Common myeloid progenitor, CD34-positive (primary cell): ENCODE measurements at regions not wholly inside any gene's neighbourhood (a gene's known extent, or its start where the extent isn't known, plus 50 kb on each side); places are given as distances from the start of the nearest gene placed in this dataset.

Source experiments
- CTCF ChIA-PET: fragments of 350-600 bp; sonication (Branson Sonifier 250); formaldehyde crosslinking; loops from one replicate; lab custom pipeline; 2021; ENCODE audit warnings: antibody characterized with exemption; lab: Charles Lee
- POLR2A ChIA-PET: fragments of 350-600 bp; sonication (Branson Sonifier 250); formaldehyde crosslinking; loops from one replicate; lab custom pipeline; 2021; ENCODE audit warnings: antibody characterized with exemption; lab: Charles Lee
- DNase-seq, 3 donors: peaks; one replicate each; pipeline versions ENCODE4 v3.0.0 to v3.0.0-alpha.2; 2013
- H3K27ac ChIP-seq, 2 experiments: 1 replicate in 1 of 2; 2 replicates in 1 of 2; pipeline ENCODE4 v1.7.0; 2013; ENCODE audit warnings: inconsistent platforms in 2 of 2, low read length in 2 of 2, mild to moderate bottlenecking in 2 of 2, low read depth in 1 of 2, moderate library complexity in 1 of 2; ENCODE audit not compliant: severe bottlenecking in 2 of 2, insufficient read depth in 1 of 2, poor library complexity in 1 of 2
- H3K27me3 ChIP-seq, 5 experiments: replicated peaks in 2 of 5; 1 replicate in 3 of 5; 2 replicates in 2 of 5; pipeline versions ENCODE4 v1.6.1 to v1.7.0; 2013; ENCODE audit warnings: low read length in 4 of 5, mild to moderate bottlenecking in 2 of 5, moderate library complexity in 2 of 5, inconsistent platforms in 1 of 5; ENCODE audit not compliant: insufficient read depth in 5 of 5, control insufficient read depth in 4 of 5
- H3K36me3 ChIP-seq, 4 experiments: 1 replicate in 2 of 4; 2 replicates in 2 of 4; pipeline versions ENCODE4 v1.6.1 to v1.7.0; 2013; ENCODE audit warnings: low read length in 3 of 4, control low read depth in 1 of 4, mild to moderate bottlenecking in 1 of 4; ENCODE audit not compliant: control insufficient read depth in 4 of 4, insufficient read depth in 4 of 4
- H3K4me1 ChIP-seq, 4 experiments: 1 replicate in 3 of 4; 2 replicates in 1 of 4; pipeline versions ENCODE4 v1.6.1 to v1.7.1; 2013; ENCODE audit warnings: low read length in 3 of 4, mild to moderate bottlenecking in 3 of 4, control low read depth in 1 of 4, inconsistent platforms in 1 of 4, moderate library complexity in 1 of 4; ENCODE audit not compliant: control insufficient read depth in 4 of 4, insufficient read depth in 4 of 4; ENCODE audit errors: control extremely low read depth in 1 of 4
- H3K4me3 ChIP-seq, 7 experiments: 1 replicate in 4 of 7; 2 replicates in 3 of 7; pipeline versions ENCODE4 v1.5.1 to v1.7.0; 2013; ENCODE audit warnings: mild to moderate bottlenecking in 7 of 7, low read length in 6 of 7, moderate library complexity in 6 of 7, inconsistent platforms in 2 of 7, low read depth in 2 of 7, control low read depth in 1 of 7; ENCODE audit not compliant: insufficient read depth in 4 of 7, control insufficient read depth in 1 of 7; ENCODE audit errors: extremely low read depth in 1 of 7
- H3K9me3 ChIP-seq, 5 experiments: 1 replicate in 4 of 5; 2 replicates in 1 of 5; pipeline versions ENCODE4 v1.6.1 to v1.7.1; 2013; ENCODE audit warnings: low read length in 4 of 5, mild to moderate bottlenecking in 2 of 5, inconsistent platforms in 1 of 5, low read depth in 1 of 5, moderate library complexity in 1 of 5; ENCODE audit not compliant: control insufficient read depth in 4 of 5, insufficient read depth in 2 of 5; ENCODE audit errors: control extremely low read depth in 1 of 5
- WGBS: methylation state at CpG from one replicate; pipeline ENCODE4 v1.1.5; 2013; ENCODE audit not compliant: insufficient coverage; 5-methylcytosine and 5-hydroxymethylcytosine counted together

DNA sequence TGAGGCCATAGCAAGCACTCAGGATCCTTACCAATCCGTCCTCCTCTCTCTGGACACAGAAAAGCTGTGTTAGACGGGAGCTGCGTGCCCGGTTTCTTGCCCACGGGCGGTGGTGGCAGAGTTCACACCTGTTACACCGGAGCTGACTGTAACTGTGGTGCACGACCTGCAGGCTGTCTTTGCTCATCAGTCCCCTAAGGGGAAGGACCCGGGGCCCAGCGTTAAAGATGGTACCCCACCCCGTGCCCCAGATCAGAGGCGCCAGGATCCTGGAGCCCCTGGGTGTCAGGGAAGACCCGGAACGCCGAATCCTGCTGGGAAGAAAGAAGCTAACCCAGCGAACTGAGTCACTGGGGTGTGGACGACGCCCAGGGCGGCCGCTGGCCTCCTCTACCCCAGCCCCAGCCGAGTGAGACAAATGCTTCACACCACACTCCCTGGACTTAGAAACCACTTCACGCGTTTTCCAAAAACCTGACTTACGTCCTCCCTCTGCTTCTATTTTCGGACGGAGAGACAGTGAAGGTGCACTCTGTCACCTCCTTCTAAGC is 293.6 kb upstream of the SALL3 start:
- no peaks in the 10 kb centered on the region for H3K4me1 ChIP-seq
- POLR2A ChIA-PET = no interaction called here
- H3K27me3 ChIP-seq = peaks cover 0 to 10% (median 0%) of the 10 kb centered on the region in 5 experiments
- H3K9me3 ChIP-seq = no peaks in the 10 kb centered on the region
- H3K27ac ChIP-seq = no peak overlapping the region
- WGBS = 94% methylated on average over 16 of the region's 26 CpGs
- no peak for DNase-seq
- CTCF ChIA-PET = no interaction called here
- H3K36me3 ChIP-seq = no peaks in the 10 kb centered on the region
- no peak overlapping the region for H3K4me3 ChIP-seq

GRCh38 chr18:78686976-78687685 is 292.5 kb upstream of the SALL3 start:
- H3K27me3 ChIP-seq = peaks cover 0 to 13% (median 0%) of the 10 kb centered on the region in 5 experiments
- no peaks in the 10 kb centered on the region for H3K36me3 ChIP-seq
- 95% methylated on average over 13 of the region's 16 CpGs for WGBS
- ChIA-PET POLR2A (no interaction called here), CTCF (no interaction called here)
- H3K9me3 ChIP-seq = no peaks in the 10 kb centered on the region
- H3K4me3 ChIP-seq = no peak overlapping the region
- H3K4me1 ChIP-seq = no peaks in the 10 kb centered on the region
- H3K27ac ChIP-seq = no peak overlapping the region
- DNase-seq = no peak

DNA sequence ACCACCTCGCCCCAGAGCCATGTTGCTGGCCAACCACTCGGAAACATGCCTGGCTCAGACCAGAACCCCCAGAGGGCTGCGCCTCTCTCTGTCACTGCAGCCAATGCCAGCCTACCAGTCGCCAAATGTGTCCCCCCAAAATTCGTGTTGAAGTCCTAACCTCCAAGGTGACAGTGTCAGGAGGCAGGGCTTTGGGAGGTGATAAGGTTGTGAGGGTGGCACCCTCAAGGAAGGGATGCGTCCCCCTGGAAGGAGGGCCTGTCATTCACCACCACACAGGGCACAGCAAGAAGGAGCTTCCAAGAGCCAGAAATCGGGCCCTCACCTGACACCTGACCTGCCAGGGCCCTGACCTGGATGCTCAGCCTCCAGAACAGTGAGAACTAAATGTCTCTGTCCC is 291.9 kb upstream of the SALL3 start:
- H3K9me3 ChIP-seq = no peaks in the 10 kb centered on the region
- H3K36me3 ChIP-seq = no peaks in the 10 kb centered on the region
- 86% methylated on average over 6 of the region's 7 CpGs for WGBS
- CTCF ChIA-PET = no interaction called here
- H3K4me3 ChIP-seq = no peak overlapping the region
- no peaks in the 10 kb centered on the region for H3K4me1 ChIP-seq
- peaks cover 0 to 13% (median 0%) of the 10 kb centered on the region in 5 experiments for H3K27me3 ChIP-seq
- no peak overlapping the region for H3K27ac ChIP-seq
- DNase-seq = no peak
- POLR2A ChIA-PET = no interaction called here

- H3K27ac ChIP-seq = no peak overlapping the region
- H3K36me3 ChIP-seq = no peaks in the 10 kb centered on the region
- H3K4me1 ChIP-seq = no peaks in the 10 kb centered on the region
- H3K4me3 ChIP-seq = no peak overlapping the region
- ChIA-PET POLR2A (no interaction called here), CTCF (no interaction called here)
- H3K9me3 ChIP-seq = no peaks in the 10 kb centered on the region
- no peak for DNase-seq
- 84% methylated on average over 12 of the region's 12 CpGs for WGBS
- H3K27me3 ChIP-seq = peaks cover 0 to 13% (median 0%) of the 10 kb centered on the region in 5 experiments
Measured at GRCh38 chr18:78688249-78688648, 291.4 kb upstream of the SALL3 start.

GRCh38 chr18:78688916-78689315 is 290.7 kb upstream of the SALL3 start:
- peaks cover 0 to 13% (median 0%) of the 10 kb centered on the region in 5 experiments for H3K27me3 ChIP-seq
- ChIA-PET CTCF (no interaction called here), POLR2A (no interaction called here)
- WGBS = 95% methylated on average over 10 of the region's 11 CpGs
- no peaks in the 10 kb centered on the region for H3K9me3 ChIP-seq
- H3K4me1 ChIP-seq = no peaks in the 10 kb centered on the region
- no peaks in the 10 kb centered on the region for H3K36me3 ChIP-seq
- H3K4me3 ChIP-seq = no peak overlapping the region
- no peak for DNase-seq
- H3K27ac ChIP-seq = no peak overlapping the region

GRCh38 chr18:78689606-78690005 is 290.0 kb upstream of the SALL3 start:
- Histone ChIP-seq H3K4me3 (no peak overlapping the region), H3K9me3 (no peaks in the 10 kb centered on the region), H3K27me3 (peaks cover 0 to 13% (median 0%) of the 10 kb centered on the region in 5 experiments), H3K36me3 (no peaks in the 10 kb centered on the region), H3K4me1 (no peaks in the 10 kb centered on the region), H3K27ac (no peak overlapping the region)
- 89% methylated on average over 15 of the region's 15 CpGs for WGBS
- ChIA-PET POLR2A (no interaction called here), CTCF (no interaction called here)
- DNase-seq = no peak

GRCh38 chr18:78692105-78692504 is 287.5 kb upstream of the SALL3 start:
- WGBS = 80% methylated on average over 1 of the region's 1 CpG
- DNase-seq = no peak
- Histone ChIP-seq H3K27ac (no peak overlapping the region), H3K9me3 (no peaks in the 10 kb centered on the region), H3K27me3 (peaks cover 0 to 8% (median 3%) of the 10 kb centered on the region in 5 experiments), H3K4me1 (no peaks in the 10 kb centered on the region), H3K36me3 (no peaks in the 10 kb centered on the region), H3K4me3 (no peak overlapping the region)
- ChIA-PET POLR2A (no interaction called here), CTCF (no interaction called here)
